Smooth muscle cell (in vitro differentiated cells): ENCODE measurements at regions not wholly inside any gene's neighbourhood (a gene's known extent, or its start where the extent isn't known, plus 50 kb on each side); places are given as distances from the start of the nearest gene placed in this dataset.

ENCODE experiments used
- DNase-seq: peaks from one replicate; lab custom pipeline; 2025; ENCODE audit not compliant: unreplicated experiment; lab: John Stamatoyannopoulos, UW
- H2AFZ ChIP-seq: fragments of 200-600 bp; sonication (generic); 2 replicates; pipeline ENCODE4 v1.6.0; 2016; ENCODE audit warnings: antibody characterized with exemption, low read depth, mild to moderate bottlenecking
- H3F3A ChIP-seq: fragments of 200-600 bp; sonication (generic); 2 replicates; pipeline ENCODE4 v1.6.0; 2017; ENCODE audit warnings: antibody characterized with exemption, low read depth
- H3K27ac ChIP-seq: fragments of 200-600 bp; sonication (generic); 2 replicates; pipeline ENCODE4 v1.5.1; 2016; ENCODE audit warnings: low read depth, mild to moderate bottlenecking
- H3K27me3 ChIP-seq: fragments of 200-600 bp; sonication (generic); 2 replicates; pipeline ENCODE4 v1.6.1; 2016; ENCODE audit warnings: low read depth, mild to moderate bottlenecking
- H3K36me3 ChIP-seq: fragments of 200-600 bp; sonication (generic); 2 replicates; pipeline ENCODE4 v1.5.1; 2016; ENCODE audit warnings: low read depth
- H3K4me1 ChIP-seq: fragments of 200-600 bp; sonication (generic); 2 replicates; pipeline ENCODE4 v1.5.1; 2016; ENCODE audit warnings: low read depth
- H3K4me2 ChIP-seq: fragments of 200-600 bp; sonication (generic); 2 replicates; pipeline ENCODE4 v1.6.0; 2016; ENCODE audit warnings: mild to moderate bottlenecking
- H3K4me3 ChIP-seq: fragments of 200-600 bp; sonication (generic); 2 replicates; pipeline ENCODE4 v1.5.1; 2016; ENCODE audit warnings: mild to moderate bottlenecking
- H3K79me2 ChIP-seq: fragments of 200-600 bp; sonication (generic); 2 replicates; pipeline ENCODE4 v1.6.0; 2016; ENCODE audit warnings: low read depth, mild to moderate bottlenecking
- H3K9ac ChIP-seq: fragments of 200-600 bp; sonication (generic); 2 replicates; pipeline ENCODE4 v1.6.0; 2016; ENCODE audit warnings: low read depth
- H3K9me3 ChIP-seq: fragments of 200-600 bp; sonication (generic); replicated peaks from 2 replicates; pipeline ENCODE4 v1.5.1; 2016; ENCODE audit warnings: low read depth
- H4K20me1 ChIP-seq: fragments of 200-600 bp; sonication (generic); 2 replicates; pipeline ENCODE4 v1.6.0; 2016; ENCODE audit warnings: low read depth
- CTCF ChIP-seq: fragments of 200-600 bp; sonication (generic); IDR thresholded peaks from 2 replicates; pipeline ENCODE4 v1.5.1; 2017; ENCODE audit warnings: borderline replicate concordance, mild to moderate bottlenecking, antibody characterized with exemption; ENCODE audit not compliant: insufficient read depth, poor library complexity, severe bottlenecking
- WGBS: methylation state at CpG from one replicate; pipeline ENCODE4 v1.1.7; 2016; ENCODE audit warnings: low lambda C conversion rate; 5-methylcytosine and 5-hydroxymethylcytosine counted together

- TF ChIP-seq CTCF = no peak
- Histone ChIP-seq H3K27ac (no peak overlapping the region), H3K9ac (no peak overlapping the region), H3K9me3 (no peaks in the 10 kb centered on the region), H3K4me2 (no peak overlapping the region), H2AFZ (no peak overlapping the region), H3K36me3 (no peaks in the 10 kb centered on the region), H4K20me1 (no peaks in the 10 kb centered on the region), H3F3A (no peaks in the 10 kb centered on the region), H3K4me3 (no peak overlapping the region), H3K4me1 (peaks cover 13% of the 10 kb centered on the region), H3K79me2 (no peaks in the 10 kb centered on the region), H3K27me3 (no peaks in the 10 kb centered on the region)
- WGBS = 69% methylated on average over 6 of the region's 6 CpGs
- DNase-seq = no peak
Observed at GRCh38 chr1:96521010-96521409, 200.6 kb upstream of the PTBP2 start.

DNA sequence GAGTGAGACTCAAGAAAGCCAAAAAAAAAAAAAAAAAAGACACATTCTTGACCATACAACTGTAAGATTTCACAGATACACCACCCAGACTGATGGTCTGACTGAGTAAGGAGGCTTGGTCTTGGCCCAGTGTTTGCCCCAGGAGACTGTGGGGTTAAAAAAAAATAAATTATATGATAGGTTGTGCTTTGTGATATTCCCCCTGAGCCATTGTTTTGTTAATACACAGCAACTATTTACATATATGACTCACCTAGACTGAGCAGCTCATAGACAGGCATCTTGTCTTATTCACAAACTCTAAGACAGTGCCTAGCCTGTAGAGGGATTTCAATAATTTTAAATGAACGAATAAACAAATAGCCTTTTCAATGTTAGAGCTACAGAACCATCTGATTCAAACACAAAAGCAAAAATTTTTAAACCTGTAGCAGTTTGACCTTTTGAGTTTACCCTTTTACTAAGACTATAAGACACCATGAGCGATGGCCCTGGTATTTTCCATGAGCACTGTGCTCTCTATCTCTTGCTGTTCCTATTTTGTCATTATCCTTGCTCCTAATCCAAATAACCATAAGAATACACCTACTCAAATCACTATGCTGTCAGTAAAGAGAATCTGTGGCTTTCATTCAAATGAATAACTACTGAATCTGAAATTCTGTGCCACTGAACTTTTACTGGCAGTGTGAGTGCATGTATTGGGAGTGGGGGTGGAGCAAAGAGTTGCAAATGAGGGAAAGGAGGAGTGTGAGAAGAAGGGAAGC, 199.4 kb upstream of the PTBP2 start:
- Histone ChIP-seq H3K4me1 (peaks cover 13% of the 10 kb centered on the region), H3K36me3 (no peaks in the 10 kb centered on the region), H3K79me2 (no peaks in the 10 kb centered on the region), H3K4me2 (no peak overlapping the region), H3F3A (no peaks in the 10 kb centered on the region), H3K27me3 (no peaks in the 10 kb centered on the region), H3K9ac (no peak overlapping the region), H4K20me1 (no peaks in the 10 kb centered on the region), H3K9me3 (no peaks in the 10 kb centered on the region), H3K4me3 (no peak overlapping the region), H3K27ac (peak overlapping the region; percentile 17), H2AFZ (peak overlapping the region; percentile 19)
- 55% methylated on average over 2 of the region's 2 CpGs for WGBS
- no peak for TF ChIP-seq CTCF
- no peak for DNase-seq

GRCh38 chr1:96522927-96523326, 198.7 kb upstream of the PTBP2 start:
- no peaks in the 10 kb centered on the region for H3K36me3 ChIP-seq
- no peaks in the 10 kb centered on the region for H3K9me3 ChIP-seq
- H4K20me1 ChIP-seq = no peaks in the 10 kb centered on the region
- 72% methylated on average over 1 of the region's 1 CpG for WGBS
- H3K4me2 ChIP-seq = no peak overlapping the region
- no peaks in the 10 kb centered on the region for H3K27me3 ChIP-seq
- no peak for DNase-seq
- no peak overlapping the region for H3K27ac ChIP-seq
- no peak overlapping the region for H3K4me3 ChIP-seq
- peak overlapping the region; percentile 19 for H2AFZ ChIP-seq
- peaks cover 13% of the 10 kb centered on the region for H3K4me1 ChIP-seq
- H3K79me2 ChIP-seq = no peaks in the 10 kb centered on the region
- no peaks in the 10 kb centered on the region for H3F3A ChIP-seq
- no peak overlapping the region for H3K9ac ChIP-seq
- no peak for TF ChIP-seq CTCF

DNA sequence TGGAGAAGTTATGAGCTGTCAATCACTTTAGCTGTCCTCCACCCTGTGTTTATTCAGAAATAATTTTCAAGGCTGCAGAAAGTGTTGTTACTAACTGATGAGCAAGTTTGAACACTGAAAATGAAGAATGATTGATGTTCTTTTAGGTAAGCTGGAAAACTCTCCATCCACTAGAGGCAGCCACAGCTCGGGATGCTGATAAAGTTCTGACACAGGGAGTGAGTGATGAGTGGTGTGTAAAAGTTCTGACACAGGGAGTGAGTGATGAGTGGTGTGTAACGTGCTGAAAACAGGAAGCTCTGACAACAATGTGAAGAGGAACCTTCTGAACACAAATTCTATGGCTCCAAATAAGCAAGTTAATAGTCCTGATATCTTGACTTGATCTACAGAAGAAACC, 197.5 kb upstream of the PTBP2 start:
- no peak overlapping the region for H2AFZ ChIP-seq
- DNase-seq = no peak
- no peaks in the 10 kb centered on the region for H4K20me1 ChIP-seq
- no peak overlapping the region for H3K4me2 ChIP-seq
- no peak for TF ChIP-seq CTCF
- H3K27ac ChIP-seq = no peak overlapping the region
- H3K9me3 ChIP-seq = peaks cover 5% of the 10 kb centered on the region
- no peaks in the 10 kb centered on the region for H3K36me3 ChIP-seq
- WGBS = 29% methylated on average over 2 of the region's 2 CpGs
- no peaks in the 10 kb centered on the region for H3K27me3 ChIP-seq
- H3K9ac ChIP-seq = no peak overlapping the region
- peaks cover 13% of the 10 kb centered on the region for H3K4me1 ChIP-seq
- H3K79me2 ChIP-seq = no peaks in the 10 kb centered on the region
- H3K4me3 ChIP-seq = no peak overlapping the region
- no peaks in the 10 kb centered on the region for H3F3A ChIP-seq
